ENCODE measurements at regions not wholly inside any gene's neighbourhood (a gene's known extent, or its start where the extent isn't known, plus 50 kb on each side); places are given as distances from the start of the nearest gene placed in this dataset.

- no peak overlapping the region for H3K27ac ChIP-seq
- TF ChIP-seq CTCF (conservative IDR thresholded peaks at IDR 0.05) (no peak), ZFX (IDR thresholded peaks at IDR 0.05) (no peak)
Measured at GRCh38 chr12:25745281-25745680, 192.2 kb upstream of the LMNTD1 start.

- TF ChIP-seq CTCF (conservative IDR thresholded peaks at IDR 0.05) (no peak), ZFX (IDR thresholded peaks at IDR 0.05) (no peak)
- no peak overlapping the region for H3K27ac ChIP-seq
Measured at GRCh38 chr12:25746131-25746530, 193.0 kb upstream of the LMNTD1 start.

- TF ChIP-seq CTCF (conservative IDR thresholded peaks at IDR 0.05) (no peak), ZFX (IDR thresholded peaks at IDR 0.05) (no peak)
- no peak overlapping the region for H3K27ac ChIP-seq
Measured at GRCh38 chr12:25752710-25753309, 199.7 kb upstream of the LMNTD1 start.

- no peak for TF ChIP-seq CTCF (conservative IDR thresholded peaks at IDR 0.05)
- no peak for TF ChIP-seq ZFX (IDR thresholded peaks at IDR 0.05)
Measured at GRCh38 chr12:25755136-25755970, 202.3 kb upstream of the LMNTD1 start.

GRCh38 chr12:25755971-25756260, 202.6 kb upstream of the RASSF8 start:
- no peak for TF ChIP-seq ZFX (IDR thresholded peaks at IDR 0.05)
- no peak for TF ChIP-seq CTCF (conservative IDR thresholded peaks at IDR 0.05)
- H3K27ac ChIP-seq, result no peak overlapping the region

More at GRCh38 chr12:25755136-25755970, 202.3 kb upstream of the LMNTD1 start:
- no peak overlapping the region for H3K27ac ChIP-seq

- H3K27ac ChIP-seq, result no peak overlapping the region
- TF ChIP-seq CTCF (conservative IDR thresholded peaks at IDR 0.05) (no peak), ZFX (IDR thresholded peaks at IDR 0.05) (no peak)
Measured at GRCh38 chr12:25757037-25757665, 201.3 kb upstream of the RASSF8 start.

- H3K27ac ChIP-seq, result no peak overlapping the region
- TF ChIP-seq ZFX (IDR thresholded peaks at IDR 0.05) (no peak), CTCF (conservative IDR thresholded peaks at IDR 0.05) (no peak)
Measured at GRCh38 chr12:25759752-25760151, 198.7 kb upstream of the RASSF8 start.

All from C4-2B (cell line).